ENCODE measurements at regions not wholly inside any gene's neighbourhood (a gene's known extent, or its start where the extent isn't known, plus 50 kb on each side); places are given as distances from the start of the nearest gene placed in this dataset.

DNA sequence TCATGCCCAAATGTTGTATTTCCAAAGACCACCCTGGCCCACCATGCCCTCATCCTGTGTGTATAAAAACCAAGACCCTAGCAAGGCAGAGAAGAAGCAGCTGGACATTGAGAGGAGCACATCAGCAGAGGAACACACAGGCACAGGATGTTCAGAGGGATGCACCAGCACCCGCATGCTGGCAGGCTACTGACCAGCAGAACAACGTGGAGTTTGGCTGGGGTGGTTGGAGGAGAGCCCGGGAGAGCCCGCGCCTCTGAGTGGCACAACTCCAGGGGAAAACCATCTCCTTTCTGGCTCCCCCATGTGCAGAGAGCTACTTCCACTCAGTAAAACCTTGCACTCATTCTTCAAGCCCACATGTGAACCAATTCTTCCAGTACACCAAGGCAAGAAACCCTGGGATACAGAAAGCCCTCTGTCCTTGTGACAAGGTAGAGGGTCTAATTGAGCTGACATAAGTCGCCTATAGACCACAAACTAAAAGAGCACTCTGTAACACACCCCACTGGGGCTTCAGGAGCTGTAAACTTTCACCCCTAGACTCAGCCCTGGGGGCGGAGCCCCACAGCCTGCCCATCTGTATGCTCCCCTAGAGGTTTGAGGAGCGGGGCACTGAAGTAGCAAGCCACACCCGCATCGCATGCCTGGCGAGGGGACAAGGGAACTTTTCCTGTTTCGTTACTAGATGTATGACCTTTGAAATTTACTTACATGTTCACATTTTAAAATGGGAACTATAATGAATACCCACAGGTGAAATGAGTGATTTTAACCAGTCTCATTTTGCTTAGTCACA, 831.5 kb upstream of the CITED2 start:
- H3K4me3 ChIP-seq (ENCODE audit: low read length): no peak overlapping the region
- H3K27ac ChIP-seq (ENCODE audit: low read depth, low read length): no peak overlapping the region
- no peak overlapping the region for H3K27ac Mint-ChIP-seq
- H3K36me3 ChIP-seq (ENCODE audit: control insufficient read depth, insufficient read depth, low read length): no peaks in the 10 kb centered on the region
- 93 to 100% methylated on average over 1 to 12 of the region's 12 CpGs for WGBS, 2 experiments (ENCODE audit: insufficient coverage in 1 of 2, insufficient read length in 1 of 2)
- peaks cover 2% of the 10 kb centered on the region for H3K4me1 Mint-ChIP-seq
- no peaks in the 10 kb centered on the region for H3K27me3 Mint-ChIP-seq (ENCODE audit: insufficient read depth)
- H3K27me3 ChIP-seq (ENCODE audit: control insufficient read depth, insufficient read depth, low read length, poor library complexity, severe bottlenecking): no peaks in the 10 kb centered on the region
- H3K4me1 ChIP-seq (ENCODE audit: control insufficient read depth, insufficient read depth, low read length): no peaks in the 10 kb centered on the region
- H3K9me3 Mint-ChIP-seq: no peaks in the 10 kb centered on the region
- no peaks in the 10 kb centered on the region for H3K36me3 Mint-ChIP-seq (ENCODE audit: low read depth)
- TF ChIP-seq CTCF (conservative IDR thresholded peaks at IDR 0.05): no peak
- no peak overlapping the region for H3K9ac ChIP-seq (ENCODE audit: extremely low read depth, low read length, poor library complexity, severe bottlenecking)
- no peak for DNase-seq
- H3K9me3 ChIP-seq (ENCODE audit: control insufficient read depth, low read length): no peaks in the 10 kb centered on the region
- H3K4me3 Mint-ChIP-seq: no peak overlapping the region

- H3K9ac ChIP-seq (ENCODE audit: extremely low read depth, low read length, poor library complexity, severe bottlenecking): no peak overlapping the region
- H3K36me3 ChIP-seq (ENCODE audit: control insufficient read depth, insufficient read depth, low read length): no peaks in the 10 kb centered on the region
- H3K9me3 Mint-ChIP-seq: no peaks in the 10 kb centered on the region
- DNase-seq: no peak
- no peaks in the 10 kb centered on the region for H3K9me3 ChIP-seq (ENCODE audit: control insufficient read depth, low read length)
- H3K27me3 Mint-ChIP-seq (ENCODE audit: insufficient read depth): no peaks in the 10 kb centered on the region
- H3K4me3 ChIP-seq (ENCODE audit: low read length): no peak overlapping the region
- TF ChIP-seq CTCF (conservative IDR thresholded peaks at IDR 0.05): no peak
- H3K27me3 ChIP-seq (ENCODE audit: control insufficient read depth, insufficient read depth, low read length, poor library complexity, severe bottlenecking): no peaks in the 10 kb centered on the region
- no peaks in the 10 kb centered on the region for H3K4me1 ChIP-seq (ENCODE audit: control insufficient read depth, insufficient read depth, low read length)
- no peak overlapping the region for H3K27ac ChIP-seq (ENCODE audit: low read depth, low read length)
- H3K4me3 Mint-ChIP-seq: no peak overlapping the region
- H3K36me3 Mint-ChIP-seq (ENCODE audit: low read depth): no peaks in the 10 kb centered on the region
- H3K4me1 Mint-ChIP-seq: peaks cover 2% of the 10 kb centered on the region
- no peak overlapping the region for H3K27ac Mint-ChIP-seq
Observed at GRCh38 chr6:140204154-140204553, 829.7 kb upstream of the CITED2 start.

GRCh38 chr6:140203661-140204147, 829.3 kb upstream of the CITED2 start:
- no peaks in the 10 kb centered on the region for H3K27me3 ChIP-seq (ENCODE audit: control insufficient read depth, insufficient read depth, low read length, poor library complexity, severe bottlenecking)
- H3K4me3 ChIP-seq (ENCODE audit: low read length): no peak overlapping the region
- TF ChIP-seq CTCF (conservative IDR thresholded peaks at IDR 0.05): no peak
- Mint-ChIP-seq H3K9me3 (no peaks in the 10 kb centered on the region), H3K27ac (no peak overlapping the region), H3K36me3 (ENCODE audit: low read depth) (no peaks in the 10 kb centered on the region), H3K4me1 (peaks cover 2% of the 10 kb centered on the region), H3K27me3 (ENCODE audit: insufficient read depth) (no peaks in the 10 kb centered on the region), H3K4me3 (no peak overlapping the region)
- no peak for DNase-seq
- no peaks in the 10 kb centered on the region for H3K9me3 ChIP-seq (ENCODE audit: control insufficient read depth, low read length)
- no peaks in the 10 kb centered on the region for H3K36me3 ChIP-seq (ENCODE audit: control insufficient read depth, insufficient read depth, low read length)
- no peaks in the 10 kb centered on the region for H3K4me1 ChIP-seq (ENCODE audit: control insufficient read depth, insufficient read depth, low read length)
- no peak overlapping the region for H3K27ac ChIP-seq (ENCODE audit: low read depth, low read length)
- H3K9ac ChIP-seq (ENCODE audit: extremely low read depth, low read length, poor library complexity, severe bottlenecking): no peak overlapping the region
- 73% methylated on average over 2 of the region's 2 CpGs; no CpG with 5 or more reads in 1 of the 2 experiments for WGBS, 2 experiments (ENCODE audit: insufficient coverage in 1 of 2, insufficient read length in 1 of 2)

All from endodermal cell (in vitro differentiated cells).